HG03432 (cell line): ENCODE measurements at regions not wholly inside any gene's neighbourhood (a gene's known extent, or its start where the extent isn't known, plus 50 kb on each side); places are given as distances from the start of the nearest gene placed in this dataset.
A peak's percentile ranks its signal among the peaks of the same experiment; 100 is the strongest.

Experiments
- ATAC-seq: cut with Tn5 transposase; IDR thresholded peaks from one replicate; pipeline ENCODE4 v1.9.1; 2021; ENCODE audit warnings: mild to moderate bottlenecking, moderate library complexity; ENCODE audit not compliant: unreplicated experiment

DNA sequence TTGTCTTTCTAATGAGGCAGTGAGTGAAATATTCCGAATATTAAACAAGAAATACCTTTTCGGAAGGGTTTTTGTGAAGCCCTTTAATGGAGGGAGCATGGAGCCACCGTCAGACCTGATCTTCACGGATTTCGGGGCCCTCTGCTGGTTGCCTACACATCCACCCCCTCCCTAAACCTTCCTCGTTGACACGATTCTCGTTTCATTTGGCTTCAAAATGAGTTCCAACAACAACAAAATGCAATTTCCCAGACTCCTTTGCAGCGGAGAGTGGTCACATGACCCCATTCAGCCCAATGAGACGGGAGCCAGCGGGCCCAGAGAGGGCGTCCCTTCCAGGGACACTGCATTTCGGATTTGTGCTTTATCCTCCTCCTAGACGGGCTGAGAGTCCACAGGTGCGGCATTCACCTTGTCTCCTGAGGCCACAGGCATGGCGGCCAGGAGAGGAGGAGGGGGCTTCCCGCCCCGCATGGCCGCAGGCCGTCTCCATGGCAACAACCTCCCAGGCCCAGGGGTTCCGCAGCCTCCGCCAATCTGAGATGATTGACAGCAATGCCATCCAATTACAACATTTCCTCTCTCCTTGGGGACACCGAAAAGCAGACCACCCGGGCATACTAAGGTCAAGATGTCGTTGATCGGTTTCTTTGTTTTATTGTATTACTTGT is 259.8 kb downstream of the C16orf95 start:
- no peak for ATAC-seq

DNA sequence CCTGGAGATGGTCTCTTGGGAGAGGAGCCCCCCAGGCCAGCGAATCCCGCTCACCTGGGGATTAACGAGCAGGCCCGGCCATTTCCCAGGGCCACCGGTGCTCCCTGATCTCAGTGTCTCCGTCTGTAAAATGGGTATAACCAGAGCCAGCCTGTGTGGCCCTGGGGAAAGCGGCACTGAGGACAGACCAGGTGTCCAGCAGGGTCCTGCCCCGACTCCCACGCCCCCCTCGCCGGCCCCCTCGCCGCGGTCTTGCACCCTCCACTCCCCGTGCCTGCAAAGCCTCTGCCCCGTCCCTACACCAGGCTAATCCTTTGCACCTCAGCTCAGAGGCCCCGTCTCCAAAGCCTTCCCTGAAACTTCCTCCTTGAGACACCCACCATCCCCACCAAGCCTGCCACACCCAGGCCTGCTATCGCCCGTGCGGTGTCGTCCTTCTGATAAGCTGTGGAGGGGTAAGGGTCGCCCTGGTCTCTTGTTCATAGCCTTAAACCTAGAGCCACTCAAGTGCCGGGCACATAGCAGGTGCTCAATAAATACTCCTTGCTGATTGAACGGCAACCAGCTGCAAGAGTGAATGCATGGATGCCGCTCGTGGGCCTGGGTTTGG is 259.1 kb downstream of the C16orf95 start:
- ATAC-seq = no peak

DNA sequence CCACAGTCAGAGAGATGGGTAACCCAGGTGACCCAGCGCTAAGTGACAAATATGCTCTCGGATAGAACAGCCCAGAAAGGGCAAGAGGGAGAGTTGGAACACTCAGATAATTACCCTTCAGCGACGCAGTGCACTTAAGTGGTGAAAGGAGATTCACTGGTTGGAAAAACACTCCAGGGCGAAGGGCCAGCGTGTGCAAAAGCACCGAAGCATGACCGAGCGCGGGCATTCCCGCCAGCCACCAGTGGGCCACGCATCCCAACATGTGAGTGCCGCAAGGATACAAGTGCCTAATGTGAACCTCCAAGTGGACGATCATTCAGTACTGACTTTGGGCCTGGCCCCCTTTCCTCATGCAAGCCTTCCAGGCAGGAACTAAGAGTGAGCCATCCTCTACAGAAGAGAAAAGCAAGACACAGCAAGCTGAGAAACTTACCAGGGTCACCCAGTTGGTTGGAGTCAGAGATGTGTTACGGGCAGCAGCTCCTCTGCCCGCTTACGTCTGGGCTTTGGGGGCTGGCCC is 258.4 kb downstream of the C16orf95 start:
- no peak for ATAC-seq

DNA sequence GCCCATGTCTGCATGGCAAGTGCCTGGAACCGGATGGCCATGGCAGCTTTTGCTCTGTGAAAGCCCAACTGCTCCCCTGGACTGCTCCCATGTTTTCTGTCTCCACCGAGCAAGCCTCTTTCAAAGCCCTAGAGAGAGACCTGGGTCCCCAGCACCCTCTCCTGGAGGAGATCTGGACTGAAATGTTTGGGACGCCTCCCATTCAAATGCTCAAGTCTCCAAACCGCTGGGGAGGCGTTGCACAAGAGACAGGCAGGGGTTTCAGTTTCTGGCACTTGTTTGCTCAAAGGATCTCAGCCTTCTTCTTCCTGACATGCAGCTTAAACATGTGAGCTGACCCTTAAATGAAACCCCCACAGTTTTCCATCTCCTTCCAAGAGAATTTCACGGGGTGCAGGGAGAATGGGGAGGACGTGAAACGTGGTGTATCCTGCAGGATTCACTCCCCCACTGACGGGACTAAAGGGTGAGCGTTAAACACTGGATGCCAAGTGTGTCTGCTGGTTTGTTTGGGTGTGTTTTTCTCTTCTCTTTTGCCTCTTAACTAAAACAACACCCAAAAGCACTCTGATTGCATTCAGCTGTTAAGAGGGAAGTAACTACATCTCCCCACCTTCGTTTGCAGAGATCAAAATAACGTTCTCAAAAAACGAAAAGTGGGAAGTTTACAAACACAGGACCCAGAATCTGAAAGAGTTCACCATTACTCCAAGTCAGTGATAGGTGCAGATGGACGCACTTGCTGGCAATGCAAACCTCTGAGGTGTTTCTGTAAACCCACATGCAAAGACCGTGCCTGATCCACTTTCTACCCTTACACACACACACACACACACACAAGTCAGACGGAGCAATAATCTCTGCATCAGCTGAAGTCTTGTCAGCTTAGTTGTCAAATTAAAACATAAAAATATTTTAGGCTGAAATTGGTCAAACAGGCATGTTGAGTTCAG is 256.9 kb downstream of the C16orf95 start:
- ATAC-seq = no peak

DNA sequence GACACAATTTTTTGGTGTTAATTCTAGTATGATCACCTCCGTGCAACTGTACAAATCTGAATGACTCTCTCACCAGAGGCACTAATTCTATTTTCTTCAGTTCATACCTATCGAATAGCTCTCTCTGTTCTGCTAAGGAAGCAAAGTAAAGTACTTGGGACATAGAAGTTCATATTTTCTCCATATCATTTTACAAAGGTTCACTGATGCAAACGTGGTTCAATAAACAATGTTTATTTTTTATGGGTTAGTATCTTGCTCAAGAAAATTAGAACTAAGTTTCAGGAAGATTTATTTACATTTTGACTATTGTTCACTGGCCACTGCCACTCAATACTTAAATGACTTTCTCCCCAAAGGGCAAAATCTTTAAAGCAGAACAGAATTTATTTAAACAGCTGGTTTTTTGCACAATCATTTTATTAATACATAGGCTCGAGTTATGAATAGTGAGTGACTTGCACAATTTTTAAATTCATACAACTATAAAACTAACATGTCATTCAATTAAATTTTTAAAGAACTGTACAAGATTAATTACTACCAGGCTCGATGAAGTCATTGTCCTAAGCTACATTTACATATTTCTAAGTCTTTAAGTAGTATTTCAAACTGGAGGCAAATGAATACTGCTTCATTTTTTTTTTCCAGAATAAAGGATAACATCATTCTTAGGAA is 255.8 kb downstream of the C16orf95 start:
- ATAC-seq = no peak

DNA sequence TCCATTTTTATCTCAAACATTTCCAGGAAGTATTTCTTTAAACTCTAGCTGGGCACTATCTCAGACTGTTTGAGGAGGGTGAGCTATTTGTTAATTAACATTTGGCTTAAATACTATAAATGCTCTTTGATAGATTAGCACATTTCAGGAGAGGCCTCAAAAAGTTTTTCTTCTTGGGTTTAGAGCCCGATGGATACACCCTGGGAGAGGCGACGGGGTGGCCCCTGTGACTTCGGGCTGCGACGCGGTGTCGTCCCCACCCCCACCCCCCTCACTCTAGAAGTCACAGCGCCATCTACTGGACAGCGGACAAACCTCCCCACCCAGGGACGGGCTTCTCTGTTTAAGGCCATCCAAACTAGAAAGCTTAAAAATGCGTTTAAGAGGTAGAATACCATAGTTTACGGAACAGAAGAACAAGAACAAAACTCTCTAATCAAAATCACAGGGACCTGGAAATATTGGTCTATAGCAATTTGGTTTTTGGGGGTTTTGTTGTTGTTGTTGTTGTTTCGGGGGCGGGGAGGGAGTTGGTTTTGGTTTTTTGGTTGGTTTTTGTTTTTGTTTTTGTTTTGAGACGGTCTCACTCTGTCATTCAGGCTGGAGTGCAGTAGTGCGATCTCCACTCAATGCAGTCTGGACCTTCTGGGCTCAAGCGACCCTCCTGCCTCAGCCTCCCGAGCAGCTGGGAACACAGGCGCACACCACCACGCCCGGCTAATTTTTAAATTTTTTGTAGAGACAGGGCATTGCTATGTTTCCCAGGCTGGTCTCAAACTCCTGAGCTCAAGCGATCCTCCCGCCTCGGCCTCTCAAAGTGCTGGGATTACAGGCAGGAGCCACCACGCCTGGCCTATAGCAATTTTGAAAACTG is 254.4 kb downstream of the C16orf95 start:
- ATAC-seq = no peak

DNA sequence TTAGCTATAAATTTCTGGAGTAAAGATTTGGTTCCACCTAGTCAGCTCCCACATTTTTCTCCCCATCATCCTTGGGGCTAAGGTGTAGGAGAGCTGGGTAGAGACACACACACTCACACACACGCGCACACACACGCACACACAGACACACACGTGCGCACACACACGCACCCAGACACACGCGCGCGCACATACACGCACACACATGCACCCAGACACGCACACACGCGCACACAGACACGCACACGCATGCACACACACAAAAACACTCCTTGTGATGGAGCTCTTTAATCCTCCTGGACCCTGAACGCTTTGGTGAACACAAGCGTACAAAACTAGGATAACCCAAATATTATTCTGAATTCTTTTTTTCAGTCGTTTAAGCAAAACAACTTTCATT is 253.6 kb downstream of the C16orf95 start:
- ATAC-seq = no peak

DNA sequence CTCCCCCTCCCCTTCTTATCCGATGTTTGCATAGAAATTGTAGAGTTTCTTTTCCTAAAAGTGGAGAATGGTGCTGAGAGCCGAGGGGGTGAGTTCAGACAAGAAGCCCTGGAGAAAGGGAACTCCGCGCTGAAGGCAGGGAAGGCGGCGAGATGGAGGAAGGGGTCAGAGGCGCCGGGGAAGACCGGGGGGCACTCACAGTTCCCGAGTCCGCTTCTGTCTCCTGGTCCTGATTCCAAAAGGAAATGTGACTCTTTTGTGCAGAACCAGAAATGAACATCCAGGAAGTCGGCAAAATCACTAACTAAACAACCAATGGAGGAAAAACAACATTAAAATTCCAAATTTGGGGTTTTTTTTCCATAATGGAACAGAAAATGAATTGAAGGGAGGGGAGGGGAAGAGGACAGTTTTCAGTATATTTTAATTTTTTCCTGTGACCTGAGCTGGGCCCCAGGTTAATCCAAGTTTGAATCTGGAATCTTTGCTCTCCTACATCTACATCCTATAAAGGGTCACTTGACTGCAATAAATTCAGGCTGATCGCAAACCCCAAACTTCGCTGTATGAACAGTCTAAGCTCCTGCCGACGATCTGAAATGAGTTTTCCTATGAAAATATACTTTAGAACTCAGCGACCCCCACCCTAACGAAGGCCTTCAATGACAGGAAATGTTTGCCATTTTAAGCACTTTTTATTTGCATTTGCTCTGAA is 252.3 kb downstream of the C16orf95 start:
- no peak for ATAC-seq

DNA sequence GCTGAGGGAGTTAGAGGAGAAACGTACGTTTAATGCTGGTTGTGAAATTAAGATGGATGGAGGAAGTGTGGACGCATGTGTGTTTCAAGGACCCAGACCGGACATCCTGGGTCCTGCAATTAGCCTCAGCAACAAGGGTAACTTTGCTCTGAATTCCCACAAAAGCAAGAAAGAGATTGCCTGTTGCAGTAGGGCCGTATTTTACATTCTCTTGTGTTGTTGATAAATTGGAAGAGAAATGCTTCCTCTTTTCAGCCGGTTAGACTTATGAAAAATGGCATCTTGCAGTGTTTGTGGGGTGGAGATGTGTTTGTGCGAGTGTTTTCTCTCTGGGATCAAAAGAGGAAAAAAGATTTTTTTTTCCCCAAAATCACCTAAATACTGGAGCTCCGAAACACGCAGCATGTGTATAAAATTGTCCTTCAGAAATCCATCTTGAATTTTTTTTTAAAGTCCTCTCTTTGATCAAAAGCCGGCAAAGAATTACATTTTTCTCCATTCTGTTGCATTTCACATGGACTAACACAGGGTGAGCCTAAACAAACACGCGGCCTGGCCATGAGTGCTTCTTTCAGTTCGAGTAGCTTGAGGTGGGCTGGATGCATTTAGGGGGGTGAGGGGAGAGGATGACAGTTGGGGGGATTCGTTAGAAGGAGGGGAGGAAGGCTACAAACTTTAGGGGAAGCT is 251.6 kb downstream of the C16orf95 start:
- no peak for ATAC-seq

DNA sequence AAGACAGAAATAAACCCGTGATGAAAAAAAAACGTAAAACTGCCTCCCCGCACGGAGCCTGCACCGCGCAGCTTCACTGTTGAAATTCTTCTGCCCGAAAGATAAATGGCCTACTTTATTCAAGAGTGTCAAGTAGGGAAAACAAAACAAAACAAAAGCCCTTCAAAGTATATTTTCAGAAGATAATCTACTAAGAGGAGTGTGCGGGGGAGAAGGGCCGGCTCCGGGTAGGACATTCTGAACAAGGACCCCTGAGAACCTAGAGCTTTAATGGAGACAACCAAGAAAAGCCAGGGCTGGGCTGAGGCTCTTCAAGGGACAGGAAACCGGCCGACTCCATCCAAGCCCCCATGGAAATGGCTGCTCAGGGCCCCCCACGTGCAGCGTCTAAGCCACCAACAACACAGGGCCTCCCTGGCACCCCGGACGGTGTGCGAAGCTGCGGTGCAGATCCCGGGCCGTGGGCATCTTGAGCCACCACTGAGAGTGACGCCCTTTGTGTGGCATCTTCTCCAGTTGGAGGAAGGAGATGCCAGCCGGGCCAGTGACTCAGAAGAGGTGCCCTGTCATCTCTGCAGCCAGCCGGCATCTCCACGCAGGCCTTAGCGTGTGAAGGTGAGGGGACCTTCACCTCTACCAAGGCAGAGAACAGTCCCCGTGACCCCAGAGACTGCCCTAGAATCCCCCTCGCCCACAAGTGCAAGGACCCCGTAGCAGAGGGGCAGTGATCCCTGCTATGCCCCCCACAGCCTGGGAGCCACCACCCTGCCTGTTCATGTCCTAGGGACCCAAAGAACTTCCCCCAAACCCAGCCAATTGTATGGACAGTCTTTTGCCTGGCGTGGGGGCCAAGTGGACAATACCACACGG is 250.8 kb downstream of the C16orf95 start:
- no peak for ATAC-seq

DNA sequence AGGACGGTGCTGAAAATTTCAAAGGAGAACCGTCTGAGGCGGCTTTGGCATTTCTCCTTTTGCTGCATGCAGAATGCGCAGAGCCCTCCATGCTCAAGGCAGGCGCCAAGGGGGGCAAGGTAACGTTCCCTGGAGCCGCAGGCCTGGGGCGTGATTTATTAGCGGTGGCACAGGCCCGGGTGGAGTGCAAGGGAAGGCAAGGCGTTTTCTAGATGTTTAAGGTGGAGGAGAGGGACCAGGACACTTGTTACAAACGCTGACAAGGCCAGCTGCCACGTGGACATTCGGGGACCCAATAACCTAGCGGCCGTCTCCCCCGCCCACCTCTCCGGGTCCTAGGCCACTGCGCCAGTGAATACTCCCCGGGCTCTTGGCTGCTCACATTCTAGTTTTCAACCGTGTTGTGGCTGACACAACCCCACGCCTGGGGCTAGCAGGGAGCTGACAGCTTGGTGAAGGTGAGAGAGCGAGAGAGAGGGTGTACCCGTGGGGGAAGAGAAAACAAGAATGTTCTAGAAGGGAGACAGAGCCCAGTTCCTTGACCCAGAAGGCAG is 250.1 kb downstream of the C16orf95 start:
- no peak for ATAC-seq

DNA sequence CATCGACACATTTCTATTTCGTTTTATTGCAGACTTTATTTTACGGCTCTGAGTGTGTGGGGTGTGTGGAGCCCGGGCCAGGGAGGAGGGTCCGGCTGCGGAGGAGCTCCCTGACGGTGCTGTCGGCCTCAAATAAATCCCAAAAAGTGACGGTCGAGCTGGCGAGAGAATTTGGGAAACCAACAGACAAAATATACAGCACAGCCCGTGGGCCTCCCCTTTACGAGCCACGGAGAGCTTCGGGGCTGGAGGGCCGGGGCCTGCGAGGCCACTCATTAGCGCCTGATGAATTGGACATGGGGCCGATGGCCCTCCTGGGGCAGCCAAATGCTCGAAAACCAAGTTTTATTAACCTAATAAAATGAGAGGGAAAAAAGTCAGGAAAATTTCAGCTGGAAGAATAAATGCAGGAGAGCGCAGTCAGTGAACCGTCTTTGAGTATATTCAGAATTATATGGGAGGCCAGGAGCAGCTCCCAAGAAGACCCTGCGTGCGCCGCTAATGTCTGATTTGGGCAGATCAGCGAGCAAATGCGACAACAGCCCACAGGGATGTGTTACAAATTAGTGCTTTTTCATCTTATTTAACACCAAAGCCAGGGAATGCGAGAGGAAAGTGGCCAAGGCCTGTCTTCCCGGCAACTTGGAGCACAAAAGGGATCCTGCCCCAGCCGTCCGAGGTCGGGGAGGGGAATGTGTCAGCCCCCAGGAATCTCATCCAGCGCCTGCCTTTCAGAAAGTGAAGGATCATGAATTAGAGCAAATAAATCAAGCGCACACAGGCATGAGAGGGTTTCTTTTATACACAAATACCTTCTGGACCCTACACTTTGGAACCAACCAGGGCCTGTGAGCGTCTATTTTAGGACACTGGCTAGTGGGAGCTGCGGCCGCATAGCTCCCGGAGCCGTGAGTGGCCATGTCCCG is 249.1 kb downstream of the C16orf95 start:
- no peak for ATAC-seq

DNA sequence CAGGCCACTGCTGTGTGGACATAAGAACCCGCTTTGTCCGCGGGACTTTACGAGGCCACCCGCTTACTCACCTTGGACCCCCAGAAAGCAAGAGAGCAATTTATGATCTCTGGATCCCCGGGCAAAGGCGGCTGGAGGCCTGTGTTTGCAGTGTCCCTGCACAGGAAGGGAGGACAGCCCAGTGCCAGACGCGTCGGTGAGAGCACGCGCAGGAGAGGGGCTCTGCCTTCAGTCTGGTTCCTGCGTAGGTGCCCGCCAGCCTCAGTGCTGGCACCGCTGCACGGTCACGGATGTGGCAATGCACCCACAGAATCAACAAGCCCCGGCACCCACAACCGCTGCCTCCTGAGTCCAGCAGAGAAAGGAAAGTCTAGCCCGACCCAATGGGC is 248.4 kb downstream of the C16orf95 start:
- no peak for ATAC-seq

DNA sequence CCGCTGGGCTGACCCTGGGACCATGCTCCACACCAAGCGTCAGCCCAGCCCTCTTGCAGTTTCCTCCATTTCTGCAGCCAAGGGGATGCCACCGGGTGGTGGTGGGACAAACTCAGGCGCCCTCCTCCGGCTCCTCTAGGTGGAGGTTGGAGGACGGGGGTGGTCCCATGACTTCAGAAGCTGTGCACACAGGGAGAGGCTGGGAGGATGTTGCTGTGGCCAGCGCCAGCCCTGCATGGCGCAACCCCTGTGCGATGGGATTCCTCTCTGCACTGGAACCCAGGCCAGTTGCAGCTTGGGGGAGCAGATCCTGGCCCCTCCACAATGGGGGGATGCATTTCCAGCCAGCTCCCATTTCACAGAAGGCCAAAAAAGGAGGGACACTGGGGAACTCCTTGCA is 246.5 kb downstream of the C16orf95 start:
- no peak for ATAC-seq

DNA sequence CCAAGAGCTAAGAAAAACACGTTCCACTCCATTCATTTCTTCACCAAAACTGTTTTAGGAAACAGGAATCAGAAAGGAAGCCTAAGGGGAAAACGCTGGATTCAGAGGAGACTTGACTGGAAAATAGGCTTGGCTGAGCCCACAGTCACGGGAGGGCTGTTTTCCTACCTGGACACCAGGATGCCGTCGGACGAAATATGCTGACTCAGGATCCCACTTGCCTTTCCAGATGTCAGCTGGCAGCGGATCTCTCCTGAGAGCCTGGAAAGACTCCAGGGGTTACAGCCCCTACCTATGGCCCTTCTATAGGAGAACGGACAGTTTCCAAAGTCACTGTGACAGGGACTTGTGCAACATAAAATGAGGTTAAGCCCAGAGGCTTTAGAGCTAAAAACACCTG is 245.1 kb downstream of the C16orf95 start:
- ATAC-seq = no peak

DNA sequence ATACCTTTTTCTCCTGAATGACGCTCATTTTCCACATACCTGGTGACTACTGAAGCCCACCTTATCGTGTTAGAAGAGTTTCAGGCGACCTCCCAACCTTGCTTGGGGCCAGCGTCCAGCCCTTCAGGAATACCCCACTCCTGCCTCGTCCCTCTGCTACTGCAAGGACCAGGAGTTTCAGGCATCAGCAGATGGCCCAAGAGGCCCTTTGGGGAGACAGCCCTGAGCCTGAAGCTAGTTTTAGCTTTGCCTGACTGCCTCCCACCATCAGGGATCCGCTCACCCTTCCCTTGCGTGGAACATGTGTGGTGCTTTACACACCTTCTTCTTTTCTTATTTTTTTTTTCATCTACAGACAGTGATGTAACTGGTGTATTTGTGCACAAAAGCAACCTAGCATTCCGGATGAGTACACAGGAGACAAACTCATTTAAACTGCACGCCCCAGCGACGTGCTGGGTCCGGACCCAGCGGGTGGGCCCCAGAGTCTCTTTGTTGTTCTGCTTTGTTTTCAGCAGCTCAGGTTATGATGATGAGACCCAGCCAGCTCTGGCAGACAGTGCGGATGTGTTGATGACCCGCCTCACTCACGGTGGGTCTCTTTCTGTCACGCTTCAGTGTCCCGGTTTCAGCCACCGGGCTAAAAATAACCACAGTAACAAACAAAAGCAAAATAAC is 242.4 kb downstream of the C16orf95 start:
- ATAC-seq = peak; percentile 56
